Activated T-helper 1 cell treated with anti-CD3 and anti-CD28 coated beads, Interleukin-2, amount 50 U/mL, for 16 hours (primary cell): ENCODE measurements at regions not wholly inside any gene's neighbourhood (a gene's known extent, or its start where the extent isn't known, plus 50 kb on each side); places are given as distances from the start of the nearest gene placed in this dataset.
"Not testable (repeated sequence)": the region's sequence is repeated elsewhere in the genome, so short reads cannot be mapped to it uniquely, and the experiment has no call there.

Experiments used
- DNase-seq, 2 donors: peaks; one replicate each; pipeline ENCODE4 v3.0.0-alpha.2; 2020; ENCODE audit warnings: low read depth in 1 of 2, low spot score in 1 of 2

DNA sequence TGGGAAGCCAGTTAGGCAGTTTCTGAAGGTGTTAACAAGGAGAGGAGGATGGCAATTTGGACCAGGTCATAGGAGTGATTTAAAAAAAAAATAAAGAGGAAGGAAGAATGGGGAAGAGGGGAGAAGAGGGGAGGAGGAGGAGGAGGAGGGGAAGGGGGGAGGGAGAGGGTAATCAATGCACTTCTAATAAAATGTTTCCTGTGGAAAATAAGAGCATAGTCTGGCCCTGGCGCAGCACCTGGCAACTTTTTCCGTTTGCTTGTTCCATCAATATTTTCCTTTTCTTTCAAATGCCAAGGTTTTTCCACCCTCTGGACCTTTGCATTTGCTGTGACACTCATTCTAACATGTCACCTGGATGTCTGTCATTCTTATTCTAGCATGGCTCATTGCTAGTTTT is 308.2 kb downstream of the PPP1R3A start:
- no peak for DNase-seq

GRCh38 chr7:113608782-113609181 is 310.0 kb downstream of the PPP1R3A start:
- DNase-seq = no peak

GRCh38 chr7:113606325-113606724 is 312.5 kb downstream of the PPP1R3A start:
- DNase-seq = no peak

DNA sequence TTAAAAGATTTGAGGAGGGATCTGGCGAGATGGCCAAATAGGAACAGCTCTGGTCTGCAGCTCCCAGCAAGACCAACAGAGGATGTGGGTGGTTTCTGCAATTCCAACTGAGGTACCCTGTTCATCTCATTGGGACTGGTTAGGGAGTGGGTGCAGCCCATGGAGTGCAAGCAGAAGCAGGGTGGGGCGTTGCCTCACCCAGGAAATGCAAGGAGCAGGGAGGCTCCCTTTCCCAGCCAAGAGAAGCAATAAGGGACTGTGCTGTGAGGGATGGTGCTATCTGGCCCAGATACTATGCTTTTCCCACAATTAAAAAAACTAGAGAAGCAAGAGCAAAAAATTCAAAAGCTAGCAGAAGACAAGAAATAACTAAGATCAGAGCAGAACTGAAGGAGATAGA is 318.4 kb downstream of the PPP1R3A start:
- not testable (repeated sequence) for DNase-seq

- not testable (repeated sequence) for DNase-seq
Observed at GRCh38 chr7:113593455-113593854, 325.4 kb downstream of the PPP1R3A start.

GRCh38 chr7:113592924-113593323 is 325.9 kb downstream of the PPP1R3A start:
- not testable (repeated sequence) for DNase-seq

DNA sequence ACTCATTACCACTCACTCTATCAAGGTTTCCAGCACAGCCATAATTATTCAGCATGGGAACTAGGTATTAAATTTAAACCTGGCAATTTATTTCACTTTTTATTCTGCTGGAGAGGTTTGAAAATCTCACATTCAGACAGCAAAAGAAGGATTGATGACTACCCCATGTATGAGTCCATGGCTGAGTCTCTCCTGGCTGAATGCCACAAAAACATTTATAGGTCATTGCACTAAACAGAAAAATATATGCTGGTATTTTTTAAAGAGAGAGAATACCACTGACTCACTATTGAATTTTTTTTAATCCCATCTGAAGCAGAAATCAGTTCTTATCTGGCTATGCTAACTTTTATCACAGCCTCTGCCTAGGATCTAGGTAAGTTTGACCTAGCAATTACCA is 336.3 kb downstream of the PPP1R3A start:
- no peak for DNase-seq

DNA sequence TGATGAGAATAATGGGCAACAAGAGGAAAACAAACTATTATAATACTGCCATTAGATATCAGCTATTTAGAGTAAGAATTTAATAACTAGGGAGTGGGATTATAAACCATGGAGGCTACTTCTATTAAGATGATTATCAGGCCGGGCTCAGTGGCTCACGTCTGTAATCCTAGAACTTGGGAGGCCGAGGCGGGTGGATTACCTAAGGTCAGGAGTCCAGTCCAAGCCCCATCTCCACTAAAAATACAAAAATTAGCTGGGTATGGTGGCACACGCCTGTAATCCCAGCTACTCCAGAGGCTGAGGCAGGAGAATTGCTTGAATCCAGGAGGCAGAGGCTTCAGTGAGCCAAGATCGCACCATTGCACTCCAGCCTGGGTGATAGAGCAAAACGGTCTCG is 355.6 kb downstream of the PPP1R3A start:
- DNase-seq = not testable (repeated sequence)

- DNase-seq = no peak
Observed at GRCh38 chr7:113562801-113563200, 356.0 kb downstream of the PPP1R3A start.

DNA sequence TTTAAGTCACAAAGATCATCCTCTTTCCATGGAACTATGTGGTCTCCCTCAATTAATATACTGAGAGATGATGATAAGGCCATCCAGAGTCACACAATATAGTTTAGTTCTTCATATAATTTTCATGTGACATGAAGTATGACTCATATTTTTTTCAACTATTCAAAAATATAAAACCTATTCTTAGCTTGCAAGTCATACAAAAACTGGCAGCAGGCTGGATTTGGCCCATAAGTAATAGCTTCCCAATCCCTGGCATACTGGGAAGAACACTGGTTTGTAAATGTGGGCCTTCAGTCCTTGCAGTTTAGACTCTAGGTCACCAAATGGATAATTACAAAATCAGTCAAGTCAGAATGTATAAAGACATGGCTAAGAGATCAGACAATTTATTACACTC is 356.6 kb downstream of the PPP1R3A start:
- DNase-seq = no peak

- DNase-seq = no peak
Observed at GRCh38 chr7:113561446-113561845, 357.4 kb downstream of the PPP1R3A start.

- DNase-seq = no peak
Observed at GRCh38 chr7:113550966-113551365, 367.8 kb downstream of the PPP1R3A start.

- no peak for DNase-seq
Observed at GRCh38 chr7:113548561-113548960, 370.2 kb downstream of the PPP1R3A start.

DNA sequence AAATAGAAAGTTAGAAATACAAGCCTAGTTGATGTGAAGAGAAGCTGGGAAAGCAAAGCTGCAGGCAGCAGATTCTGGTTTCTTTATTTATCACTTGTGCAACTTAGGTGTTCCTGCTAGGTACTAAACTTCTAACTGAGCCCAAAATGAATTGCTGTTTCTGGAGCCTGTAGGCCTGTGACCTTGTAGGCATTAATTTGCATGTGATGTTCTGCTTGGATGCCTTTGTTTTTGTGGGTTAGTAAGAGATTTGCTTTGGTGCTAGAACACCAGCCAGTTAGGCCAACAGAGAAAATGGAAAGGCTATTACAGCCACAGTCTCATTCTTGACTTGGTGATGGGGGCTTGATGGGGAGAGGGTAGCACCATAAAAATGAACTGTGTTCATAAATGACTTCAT is 370.7 kb downstream of the PPP1R3A start:
- DNase-seq = no peak

DNA sequence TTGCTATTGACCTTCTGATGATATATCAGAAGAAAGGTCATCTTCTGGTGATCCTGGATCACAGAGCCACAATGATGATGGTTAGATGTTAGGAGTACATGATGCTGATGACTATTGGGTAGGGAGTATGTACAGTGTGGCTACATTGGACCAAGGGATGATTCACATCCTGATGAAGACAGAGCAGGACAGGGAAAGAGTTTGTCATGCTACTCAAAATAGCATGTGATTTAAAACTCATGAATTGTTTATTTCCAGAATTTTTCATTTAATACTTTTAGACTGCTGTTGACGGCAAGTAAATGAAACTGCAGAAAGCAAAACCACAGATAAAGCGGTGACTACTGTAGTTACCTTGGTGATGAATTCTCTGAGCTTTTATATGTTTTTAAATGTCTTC is 397.3 kb downstream of the PPP1R3A start:
- DNase-seq = no peak

DNA sequence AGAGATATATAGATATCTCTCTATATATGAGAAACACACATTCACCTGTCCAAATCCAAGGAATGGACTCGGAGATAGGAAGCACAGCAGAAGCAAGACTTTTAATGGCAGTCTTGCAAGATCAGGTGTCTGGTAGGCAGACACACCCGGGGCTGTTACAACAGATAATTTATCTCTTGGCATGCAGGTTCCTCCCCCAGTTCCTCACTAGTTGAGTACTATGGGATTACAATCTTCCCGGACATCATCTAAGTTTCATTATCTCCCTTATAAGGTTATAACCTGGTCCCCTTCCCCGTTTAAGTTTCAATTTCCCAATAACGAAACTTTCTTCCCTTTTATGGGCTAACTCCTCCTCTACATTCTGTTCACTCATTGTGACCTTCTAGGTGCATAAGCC is 399.3 kb downstream of the PPP1R3A start:
- no peak for DNase-seq

GRCh38 chr7:113504691-113505090 is 386.3 kb upstream of the SMIM30 start:
- no peak for DNase-seq

- DNase-seq = no peak
Observed at GRCh38 chr7:113504142-113504541, 385.8 kb upstream of the SMIM30 start.

DNA sequence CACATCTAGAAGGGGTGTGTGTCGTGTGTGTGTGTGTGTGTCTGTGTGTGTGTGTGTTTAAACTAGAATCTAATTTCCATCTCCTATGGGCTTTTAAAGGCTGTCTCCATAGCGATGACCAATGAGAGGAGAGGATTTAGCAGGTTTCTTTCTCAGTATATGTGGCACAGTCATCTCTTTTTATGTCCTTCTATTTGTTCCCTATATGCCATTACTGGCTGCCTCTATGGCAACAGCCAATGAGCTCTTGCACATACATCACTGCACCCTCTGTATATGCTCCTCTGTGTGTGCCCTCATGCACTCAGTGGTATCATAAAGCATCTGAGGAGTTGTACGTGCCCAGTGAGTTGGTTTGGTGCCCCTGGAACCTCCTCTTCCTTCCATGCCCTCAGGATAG is 378.2 kb upstream of the SMIM30 start:
- not testable (repeated sequence) for DNase-seq

DNA sequence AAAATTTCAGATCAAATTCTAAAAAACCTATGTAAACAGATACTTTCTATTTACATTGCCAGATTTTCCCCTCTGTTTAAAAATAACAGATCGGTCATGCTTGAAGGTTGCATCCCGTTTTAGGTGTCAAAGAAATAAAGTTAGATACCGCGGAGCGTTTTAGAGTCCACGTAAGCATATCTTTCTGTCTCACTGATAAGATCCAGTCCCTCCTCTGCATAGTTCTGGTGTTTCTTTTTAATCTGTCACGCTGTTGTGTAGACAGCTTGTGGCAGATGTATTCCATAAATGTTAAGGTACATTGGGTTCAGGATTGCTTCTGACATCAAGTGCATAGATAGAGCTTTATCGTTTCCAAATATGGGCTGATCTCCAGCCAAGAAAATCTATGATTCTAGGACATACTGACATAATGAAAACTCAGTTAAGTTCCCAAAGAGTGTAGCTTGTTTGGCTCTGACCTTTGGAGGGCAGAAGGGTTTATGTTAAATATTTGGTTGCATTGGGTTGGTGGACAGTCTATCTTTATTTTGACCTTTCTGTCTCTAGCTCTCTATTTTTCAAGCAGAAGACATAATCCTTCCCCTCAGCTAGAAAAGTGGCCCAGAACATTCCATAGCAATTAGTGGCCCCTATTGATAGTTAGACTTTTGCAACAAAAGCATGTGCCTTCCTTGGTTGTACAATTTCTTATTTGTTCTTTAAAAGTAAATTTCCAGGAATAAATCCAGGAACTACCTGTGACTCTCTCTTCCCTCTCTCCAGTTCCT is 376.6 kb upstream of the SMIM30 start:
- DNase-seq = not testable (repeated sequence)

DNA sequence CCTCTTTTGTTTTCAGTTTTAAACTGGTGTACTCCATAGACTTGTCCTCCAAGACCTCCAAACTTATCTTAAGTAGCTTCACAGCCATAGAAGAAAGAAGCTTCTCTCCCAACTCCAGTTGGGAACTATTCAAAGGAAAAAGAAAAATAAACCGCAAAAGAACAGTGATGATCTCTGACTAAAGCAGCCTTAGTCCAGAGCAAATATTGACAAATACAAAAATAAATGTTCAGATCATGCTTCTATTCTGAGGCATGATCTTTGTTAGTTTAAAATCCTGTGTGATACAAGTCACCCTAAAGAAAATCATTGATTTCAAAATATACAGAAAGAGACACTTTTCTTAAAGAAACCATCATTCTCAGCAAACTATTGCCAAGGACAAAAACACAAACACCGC is 373.0 kb upstream of the SMIM30 start:
- DNase-seq = no peak

GRCh38 chr7:113487925-113488731 is 369.8 kb upstream of the SMIM30 start:
- DNase-seq = no peak
